ENCODE measurements at regions not wholly inside any gene's neighbourhood (a gene's known extent, or its start where the extent isn't known, plus 50 kb on each side); places are given as distances from the start of the nearest gene placed in this dataset.

DNA sequence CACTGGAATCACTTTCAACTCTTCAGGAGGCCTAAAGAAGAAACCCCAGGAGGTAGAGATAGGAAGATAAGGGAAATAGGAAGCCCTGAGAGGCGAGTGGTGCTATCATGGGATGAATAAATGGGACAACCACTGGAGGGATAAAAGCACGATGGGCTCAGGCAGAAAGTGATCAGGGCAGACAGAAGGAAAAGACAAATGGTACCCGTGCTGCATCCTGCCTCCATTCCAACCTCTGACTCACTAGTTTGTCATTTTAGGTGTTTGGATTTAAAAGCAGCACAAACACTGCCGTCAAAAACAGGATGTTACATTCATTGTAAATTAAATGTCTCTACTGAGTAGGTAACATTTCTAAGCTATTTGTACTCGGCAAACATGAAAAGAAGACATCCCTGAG lies 314.3 kb upstream of the HTR2A start:
- TF ChIP-seq EZH2 (IDR thresholded peaks at IDR 0.05; ENCODE audit: borderline replicate concordance) (no peak), EZH2phosphoT487 (IDR thresholded peaks at IDR 0.05; ENCODE audit: low read depth, severe bottlenecking, unreplicated experiment) (no peak)
- TF ChIP-seq, protein P1, sequence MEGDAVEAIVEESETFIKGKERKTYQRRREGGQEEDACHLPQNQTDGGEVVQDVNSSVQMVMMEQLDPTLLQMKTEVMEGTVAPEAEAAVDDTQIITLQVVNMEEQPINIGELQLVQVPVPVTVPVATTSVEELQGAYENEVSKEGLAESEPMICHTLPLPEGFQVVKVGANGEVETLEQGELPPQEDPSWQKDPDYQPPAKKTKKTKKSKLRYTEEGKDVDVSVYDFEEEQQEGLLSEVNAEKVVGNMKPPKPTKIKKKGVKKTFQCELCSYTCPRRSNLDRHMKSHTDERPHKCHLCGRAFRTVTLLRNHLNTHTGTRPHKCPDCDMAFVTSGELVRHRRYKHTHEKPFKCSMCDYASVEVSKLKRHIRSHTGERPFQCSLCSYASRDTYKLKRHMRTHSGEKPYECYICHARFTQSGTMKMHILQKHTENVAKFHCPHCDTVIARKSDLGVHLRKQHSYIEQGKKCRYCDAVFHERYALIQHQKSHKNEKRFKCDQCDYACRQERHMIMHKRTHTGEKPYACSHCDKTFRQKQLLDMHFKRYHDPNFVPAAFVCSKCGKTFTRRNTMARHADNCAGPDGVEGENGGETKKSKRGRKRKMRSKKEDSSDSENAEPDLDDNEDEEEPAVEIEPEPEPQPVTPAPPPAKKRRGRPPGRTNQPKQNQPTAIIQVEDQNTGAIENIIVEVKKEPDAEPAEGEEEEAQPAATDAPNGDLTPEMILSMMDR (IDR thresholded peaks at IDR 0.05; ENCODE audit: poor library complexity), result no peak

Measured in hepatocyte (in vitro differentiated cells).